H1 (cell line): ENCODE measurements at regions not wholly inside any gene's neighbourhood (a gene's known extent, or its start where the extent isn't known, plus 50 kb on each side); places are given as distances from the start of the nearest gene placed in this dataset.

Experiments used
- BCL11A ChIP-seq, 2 experiments: IDR thresholded peaks; one replicate each; pipeline ENCODE4 v1.6.1; 2011; ENCODE audit warnings: low read depth in 2 of 2, low read length in 2 of 2, mild to moderate bottlenecking in 2 of 2
- CBX8 ChIP-seq: fragments of 300-800, 300-1000 bp; sonication (generic); IDR thresholded peaks from 2 replicates; pipeline ENCODE4 v1.7.1; 2016; ENCODE audit warnings: low read depth, low read length, borderline replicate concordance
- RXRA ChIP-seq: IDR thresholded peaks from 2 replicates; pipeline ENCODE4 v1.6.1; 2011; ENCODE audit warnings: low read depth, mild to moderate bottlenecking, low read length, moderate library complexity; ENCODE audit not compliant: insufficient read depth
- TBP ChIP-seq: IDR thresholded peaks from 2 replicates; pipeline ENCODE4 v1.6.1; 2011; ENCODE audit warnings: low read depth, low read length, improper control_type of control experiment

- TF ChIP-seq RXRA, result no peak
- TF ChIP-seq BCL11A (IDR thresholded peaks at IDR 0.05; ENCODE audit: low read depth in 2 of 2, low read length in 2 of 2), result no peak
- TF ChIP-seq CBX8, result no peak
- TF ChIP-seq TBP, result no peak
Observed at GRCh38 chr4:128376303-128376702, 88.7 kb upstream of the PGRMC2 start (continued).
